ENCODE measurements at regions not wholly inside any gene's neighbourhood (a gene's known extent, or its start where the extent isn't known, plus 50 kb on each side); places are given as distances from the start of the nearest gene placed in this dataset.

DNA sequence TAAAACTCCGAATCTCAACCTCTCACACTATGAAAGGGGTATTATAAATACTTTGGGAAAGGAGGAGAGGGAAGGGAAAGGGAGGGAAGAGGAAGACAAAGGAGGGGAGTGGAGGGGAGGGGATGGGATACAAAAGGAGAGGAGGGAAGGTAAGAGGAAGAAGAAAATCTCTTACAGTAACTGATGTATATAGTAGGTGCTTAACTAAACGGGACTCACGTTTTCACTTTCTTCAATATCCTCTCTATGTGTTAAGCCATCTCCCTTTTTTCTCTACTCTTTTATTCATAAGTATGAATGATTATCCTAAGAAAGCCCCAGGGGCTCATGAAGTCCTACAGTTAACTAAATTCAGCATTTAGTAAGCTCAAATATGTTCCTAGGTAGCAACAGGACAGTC is 729.6 kb upstream of the NR2F2 start:
- Histone ChIP-seq H4K20me1 (ENCODE audit: insufficient read depth, low read depth, low read length) (no peaks in the 10 kb centered on the region), H3K4me1 (ENCODE audit: low read length) (no peaks in the 10 kb centered on the region), H3K9me2 (replicated peaks; ENCODE audit: insufficient read depth, low read length) (no peaks in the 10 kb centered on the region), H3K4me3 (ENCODE audit: low read length) (no peak overlapping the region), H3K27ac (ENCODE audit: low read length) (no peak overlapping the region), H3K9ac (ENCODE audit: low read length) (no peak overlapping the region), H3K9me3 (ENCODE audit: low read length) (peaks cover 29% of the 10 kb centered on the region), H3K79me2 (ENCODE audit: low read length) (no peaks in the 10 kb centered on the region), H3K36me3 (ENCODE audit: insufficient read depth, low read length) (no peaks in the 10 kb centered on the region), H3K27me3 (ENCODE audit: low read length) (no peaks in the 10 kb centered on the region), H3K4me2 (ENCODE audit: low read depth, low read length, poor library complexity, severe bottlenecking) (no peak overlapping the region), H2AFZ (ENCODE audit: low read length) (no peak overlapping the region)
- DNase-seq, result no peak

DNA sequence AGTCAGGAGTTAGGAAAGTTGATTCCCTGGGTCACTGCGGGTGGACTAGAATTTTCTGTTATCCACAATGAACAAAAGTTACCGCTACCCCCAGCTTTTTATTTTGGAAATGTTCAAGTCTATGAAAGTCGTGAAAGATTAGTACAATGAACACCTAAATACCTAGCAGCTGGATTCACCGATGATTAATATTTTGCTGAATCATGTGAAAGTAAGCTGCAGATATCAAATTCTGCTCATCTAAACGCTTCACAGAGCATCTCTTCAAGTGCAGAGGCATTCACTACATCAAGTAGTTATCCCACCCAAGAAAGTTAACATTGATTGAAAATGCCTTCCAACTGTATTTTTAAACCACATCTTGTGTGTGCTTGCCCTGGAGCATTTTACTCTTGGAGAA is 729.0 kb upstream of the NR2F2 start:
- no peak overlapping the region for H3K4me3 ChIP-seq (ENCODE audit: low read length)
- no peak overlapping the region for H3K4me2 ChIP-seq (ENCODE audit: low read depth, low read length, poor library complexity, severe bottlenecking)
- H3K9me2 ChIP-seq (replicated peaks; ENCODE audit: insufficient read depth, low read length), result no peaks in the 10 kb centered on the region
- H3K79me2 ChIP-seq (ENCODE audit: low read length), result no peaks in the 10 kb centered on the region
- no peaks in the 10 kb centered on the region for H4K20me1 ChIP-seq (ENCODE audit: insufficient read depth, low read depth, low read length)
- H3K27ac ChIP-seq (ENCODE audit: low read length), result no peak overlapping the region
- no peaks in the 10 kb centered on the region for H3K27me3 ChIP-seq (ENCODE audit: low read length)
- no peak for DNase-seq
- H3K4me1 ChIP-seq (ENCODE audit: low read length), result no peaks in the 10 kb centered on the region
- H3K9ac ChIP-seq (ENCODE audit: low read length), result no peak overlapping the region
- peaks cover 29% of the 10 kb centered on the region for H3K9me3 ChIP-seq (ENCODE audit: low read length)
- H2AFZ ChIP-seq (ENCODE audit: low read length), result no peak overlapping the region
- H3K36me3 ChIP-seq (ENCODE audit: insufficient read depth, low read length), result no peaks in the 10 kb centered on the region

DNA sequence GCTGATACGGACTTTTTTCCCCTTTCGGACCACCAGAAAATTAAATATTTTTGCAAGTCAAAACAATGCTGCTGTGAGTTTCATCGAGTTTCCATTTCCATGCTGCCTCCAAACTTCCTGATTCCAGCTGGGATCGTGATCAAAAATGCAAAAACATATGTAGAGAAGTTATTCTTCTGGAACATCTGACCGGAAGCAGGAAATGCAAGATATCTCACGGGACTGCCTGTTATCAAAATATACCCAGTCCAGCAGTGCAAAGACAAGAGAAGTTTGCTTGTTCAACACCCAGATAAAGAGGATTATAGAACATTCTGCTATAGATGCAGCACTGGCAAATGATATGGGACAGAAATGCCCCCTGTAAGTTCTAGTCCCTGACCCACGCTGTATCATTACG is 726.7 kb upstream of the NR2F2 start:
- Histone ChIP-seq H3K4me2 (ENCODE audit: low read depth, low read length, poor library complexity, severe bottlenecking) (no peak overlapping the region), H3K9me3 (ENCODE audit: low read length) (peaks cover 31% of the 10 kb centered on the region), H3K4me3 (ENCODE audit: low read length) (no peak overlapping the region), H3K36me3 (ENCODE audit: insufficient read depth, low read length) (no peaks in the 10 kb centered on the region), H3K27me3 (ENCODE audit: low read length) (no peaks in the 10 kb centered on the region), H3K9me2 (replicated peaks; ENCODE audit: insufficient read depth, low read length) (no peaks in the 10 kb centered on the region), H3K27ac (ENCODE audit: low read length) (no peak overlapping the region), H4K20me1 (ENCODE audit: insufficient read depth, low read depth, low read length) (no peaks in the 10 kb centered on the region), H3K4me1 (ENCODE audit: low read length) (no peaks in the 10 kb centered on the region), H3K79me2 (ENCODE audit: low read length) (no peaks in the 10 kb centered on the region), H2AFZ (ENCODE audit: low read length) (no peak overlapping the region), H3K9ac (ENCODE audit: low read length) (no peak overlapping the region)
- no peak for DNase-seq

DNA sequence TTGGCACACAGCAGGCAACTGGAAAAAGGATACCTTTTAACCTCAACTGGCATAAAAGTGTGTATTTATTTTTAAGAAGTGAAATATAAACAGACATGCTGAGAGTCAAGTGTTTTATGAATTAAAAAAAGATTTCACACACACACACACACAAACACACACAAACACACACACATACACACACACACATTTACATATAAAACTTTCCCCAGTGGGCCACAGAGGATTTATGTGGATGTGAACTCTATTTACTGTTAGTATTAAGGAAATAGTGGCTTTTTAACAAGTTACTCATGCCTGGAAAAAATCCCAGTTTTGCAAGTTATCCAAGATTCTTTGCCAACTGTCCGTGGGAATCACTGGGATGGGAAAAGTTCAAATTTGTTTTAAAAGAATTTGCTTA is 725.9 kb upstream of the NR2F2 start:
- Histone ChIP-seq H3K4me2 (ENCODE audit: low read depth, low read length, poor library complexity, severe bottlenecking) (no peak overlapping the region), H3K9ac (ENCODE audit: low read length) (no peak overlapping the region), H3K9me3 (ENCODE audit: low read length) (peaks cover 31% of the 10 kb centered on the region), H3K27me3 (ENCODE audit: low read length) (no peaks in the 10 kb centered on the region), H3K36me3 (ENCODE audit: insufficient read depth, low read length) (no peaks in the 10 kb centered on the region), H2AFZ (ENCODE audit: low read length) (no peak overlapping the region), H3K79me2 (ENCODE audit: low read length) (no peaks in the 10 kb centered on the region), H4K20me1 (ENCODE audit: insufficient read depth, low read depth, low read length) (no peaks in the 10 kb centered on the region), H3K9me2 (replicated peaks; ENCODE audit: insufficient read depth, low read length) (no peaks in the 10 kb centered on the region), H3K4me1 (ENCODE audit: low read length) (no peaks in the 10 kb centered on the region), H3K27ac (ENCODE audit: low read length) (no peak overlapping the region), H3K4me3 (ENCODE audit: low read length) (no peak overlapping the region)
- no peak for DNase-seq

DNA sequence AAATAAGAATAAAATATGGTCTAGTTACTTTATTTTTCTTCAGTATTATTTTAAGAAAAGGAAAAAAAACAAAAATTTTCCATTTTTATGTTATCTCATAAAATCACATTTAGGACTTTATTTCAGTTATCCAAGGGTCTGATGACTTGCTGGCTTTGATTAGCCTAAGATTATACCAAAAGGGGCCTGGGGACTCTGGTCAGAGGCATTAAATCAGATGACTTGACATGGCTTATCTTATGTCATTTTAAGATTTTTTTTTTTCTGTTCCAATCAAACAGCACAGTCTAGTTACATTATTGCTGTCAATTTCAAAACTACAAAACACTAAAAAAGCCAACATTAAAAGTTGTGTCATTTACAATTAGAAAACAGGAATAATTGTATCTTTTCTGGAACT is 725.4 kb upstream of the NR2F2 start:
- no peak overlapping the region for H2AFZ ChIP-seq (ENCODE audit: low read length)
- H3K4me1 ChIP-seq (ENCODE audit: low read length), result no peaks in the 10 kb centered on the region
- no peaks in the 10 kb centered on the region for H3K36me3 ChIP-seq (ENCODE audit: insufficient read depth, low read length)
- no peaks in the 10 kb centered on the region for H3K79me2 ChIP-seq (ENCODE audit: low read length)
- DNase-seq, result no peak
- H3K9me3 ChIP-seq (ENCODE audit: low read length), result peaks cover 26% of the 10 kb centered on the region
- H4K20me1 ChIP-seq (ENCODE audit: insufficient read depth, low read depth, low read length), result no peaks in the 10 kb centered on the region
- H3K27me3 ChIP-seq (ENCODE audit: low read length), result no peaks in the 10 kb centered on the region
- no peaks in the 10 kb centered on the region for H3K9me2 ChIP-seq (replicated peaks; ENCODE audit: insufficient read depth, low read length)
- H3K27ac ChIP-seq (ENCODE audit: low read length), result no peak overlapping the region
- no peak overlapping the region for H3K4me3 ChIP-seq (ENCODE audit: low read length)
- H3K4me2 ChIP-seq (ENCODE audit: low read depth, low read length, poor library complexity, severe bottlenecking), result no peak overlapping the region
- no peak overlapping the region for H3K9ac ChIP-seq (ENCODE audit: low read length)

DNA sequence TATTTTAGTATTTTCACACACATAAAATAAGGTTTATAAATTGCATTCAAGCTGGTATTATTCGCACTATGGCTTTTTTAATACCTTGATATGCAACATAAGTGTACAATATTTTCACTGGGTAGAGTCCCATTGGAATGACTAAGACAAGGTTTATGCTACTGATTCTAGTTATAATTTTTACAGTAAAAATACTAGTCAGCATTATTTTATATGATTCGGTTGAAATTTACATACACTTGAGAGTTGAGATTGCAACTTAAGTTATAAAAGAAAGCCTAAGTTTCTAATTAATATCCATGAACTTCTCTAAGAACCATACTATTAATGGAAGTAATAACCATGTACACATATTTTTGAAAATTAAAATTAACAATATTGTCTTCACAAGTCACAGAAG is 723.9 kb upstream of the NR2F2 start:
- Histone ChIP-seq H3K9me2 (replicated peaks; ENCODE audit: insufficient read depth, low read length) (no peaks in the 10 kb centered on the region), H4K20me1 (ENCODE audit: insufficient read depth, low read depth, low read length) (no peaks in the 10 kb centered on the region), H3K4me3 (ENCODE audit: low read length) (no peak overlapping the region), H3K27me3 (ENCODE audit: low read length) (no peaks in the 10 kb centered on the region), H3K27ac (ENCODE audit: low read length) (no peak overlapping the region), H3K9ac (ENCODE audit: low read length) (no peak overlapping the region), H3K79me2 (ENCODE audit: low read length) (no peaks in the 10 kb centered on the region), H3K4me1 (ENCODE audit: low read length) (no peaks in the 10 kb centered on the region), H2AFZ (ENCODE audit: low read length) (no peak overlapping the region), H3K4me2 (ENCODE audit: low read depth, low read length, poor library complexity, severe bottlenecking) (no peak overlapping the region), H3K36me3 (ENCODE audit: insufficient read depth, low read length) (no peaks in the 10 kb centered on the region), H3K9me3 (ENCODE audit: low read length) (peaks cover 26% of the 10 kb centered on the region)
- no peak for DNase-seq

DNA sequence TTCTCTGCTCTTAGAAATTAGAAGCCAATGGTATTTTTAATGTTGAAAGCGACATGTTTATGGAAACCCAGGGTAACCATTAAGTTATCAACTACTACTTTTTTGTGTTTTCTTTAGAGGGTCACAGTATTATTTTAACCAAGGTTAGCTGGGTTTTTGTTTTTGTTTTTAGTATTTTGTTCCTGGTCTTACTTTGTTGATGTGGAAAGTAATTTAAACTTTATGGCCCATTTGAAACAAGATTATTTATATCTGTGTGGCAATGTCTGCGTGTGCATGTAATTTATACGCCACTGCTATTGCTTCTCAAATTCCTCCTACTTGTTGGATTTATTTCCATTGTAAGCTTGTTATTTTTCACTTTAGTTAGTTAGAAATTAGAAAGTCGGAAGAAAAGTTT is 722.1 kb upstream of the NR2F2 start:
- Histone ChIP-seq H2AFZ (ENCODE audit: low read length) (no peak overlapping the region), H4K20me1 (ENCODE audit: insufficient read depth, low read depth, low read length) (no peaks in the 10 kb centered on the region), H3K4me2 (ENCODE audit: low read depth, low read length, poor library complexity, severe bottlenecking) (no peak overlapping the region), H3K9me3 (ENCODE audit: low read length) (peaks cover 23% of the 10 kb centered on the region), H3K4me3 (ENCODE audit: low read length) (no peak overlapping the region), H3K9me2 (replicated peaks; ENCODE audit: insufficient read depth, low read length) (no peaks in the 10 kb centered on the region), H3K27ac (ENCODE audit: low read length) (no peak overlapping the region), H3K36me3 (ENCODE audit: insufficient read depth, low read length) (no peaks in the 10 kb centered on the region), H3K79me2 (ENCODE audit: low read length) (no peaks in the 10 kb centered on the region), H3K9ac (ENCODE audit: low read length) (no peak overlapping the region), H3K27me3 (ENCODE audit: low read length) (no peaks in the 10 kb centered on the region), H3K4me1 (ENCODE audit: low read length) (no peaks in the 10 kb centered on the region)
- no peak for DNase-seq

DNA sequence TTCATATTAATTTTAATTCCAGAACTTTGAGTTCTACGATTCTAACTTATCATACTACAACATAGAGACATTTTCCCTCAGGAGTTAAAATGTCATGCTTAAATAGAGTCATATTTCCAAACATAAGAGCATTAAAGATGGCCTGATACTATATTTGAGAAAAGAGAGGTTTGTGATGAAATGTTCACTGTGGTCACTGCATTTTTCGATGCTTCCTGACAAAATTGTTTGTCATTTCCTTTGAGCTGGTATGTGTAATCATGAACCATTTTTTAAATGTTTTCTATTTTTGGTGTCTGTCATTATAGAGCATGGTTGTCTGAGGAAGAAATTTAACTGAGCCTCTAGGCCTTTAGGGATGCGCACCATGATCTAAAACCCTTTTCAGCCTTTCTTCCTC is 721.4 kb upstream of the NR2F2 start:
- Histone ChIP-seq H3K9ac (ENCODE audit: low read length) (no peak overlapping the region), H3K27ac (ENCODE audit: low read length) (no peak overlapping the region), H3K4me3 (ENCODE audit: low read length) (no peak overlapping the region), H3K79me2 (ENCODE audit: low read length) (no peaks in the 10 kb centered on the region), H2AFZ (ENCODE audit: low read length) (no peak overlapping the region), H3K9me2 (replicated peaks; ENCODE audit: insufficient read depth, low read length) (no peaks in the 10 kb centered on the region), H3K27me3 (ENCODE audit: low read length) (no peaks in the 10 kb centered on the region), H3K4me1 (ENCODE audit: low read length) (no peaks in the 10 kb centered on the region), H4K20me1 (ENCODE audit: insufficient read depth, low read depth, low read length) (no peaks in the 10 kb centered on the region), H3K9me3 (ENCODE audit: low read length) (peaks cover 21% of the 10 kb centered on the region), H3K36me3 (ENCODE audit: insufficient read depth, low read length) (no peaks in the 10 kb centered on the region), H3K4me2 (ENCODE audit: low read depth, low read length, poor library complexity, severe bottlenecking) (no peak overlapping the region)
- DNase-seq, result no peak

DNA sequence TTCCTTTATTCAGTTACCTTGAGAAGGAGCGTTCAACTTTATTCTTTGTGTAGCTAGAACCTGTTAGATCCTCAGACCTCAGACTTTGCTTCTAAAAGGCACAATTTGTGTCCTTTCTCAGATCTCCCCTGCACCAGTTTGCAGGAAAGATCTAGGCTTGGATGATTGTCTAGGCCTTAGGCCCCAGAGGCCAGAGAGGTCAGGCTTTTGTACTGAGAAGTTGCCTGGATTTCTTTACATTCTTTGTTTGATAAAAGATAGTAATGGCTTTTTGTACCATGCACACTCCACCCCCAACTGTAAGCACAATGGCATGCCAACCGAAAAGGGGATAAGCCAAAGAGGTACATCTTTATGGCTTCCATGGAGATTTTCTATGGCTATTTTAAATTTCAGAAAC is 719.6 kb upstream of the NR2F2 start:
- H3K4me1 ChIP-seq (ENCODE audit: low read length), result no peaks in the 10 kb centered on the region
- no peak overlapping the region for H3K4me3 ChIP-seq (ENCODE audit: low read length)
- no peaks in the 10 kb centered on the region for H3K27me3 ChIP-seq (ENCODE audit: low read length)
- H2AFZ ChIP-seq (ENCODE audit: low read length), result no peak overlapping the region
- no peaks in the 10 kb centered on the region for H4K20me1 ChIP-seq (ENCODE audit: insufficient read depth, low read depth, low read length)
- no peaks in the 10 kb centered on the region for H3K36me3 ChIP-seq (ENCODE audit: insufficient read depth, low read length)
- no peaks in the 10 kb centered on the region for H3K79me2 ChIP-seq (ENCODE audit: low read length)
- no peak overlapping the region for H3K9ac ChIP-seq (ENCODE audit: low read length)
- peaks cover 16% of the 10 kb centered on the region for H3K9me3 ChIP-seq (ENCODE audit: low read length)
- no peak overlapping the region for H3K27ac ChIP-seq (ENCODE audit: low read length)
- DNase-seq, result no peak
- H3K4me2 ChIP-seq (ENCODE audit: low read depth, low read length, poor library complexity, severe bottlenecking), result no peak overlapping the region
- no peaks in the 10 kb centered on the region for H3K9me2 ChIP-seq (replicated peaks; ENCODE audit: insufficient read depth, low read length)

Measured in Karpas-422 (cell line).